Smooth muscle cell of the brain vasculature (primary cell): ENCODE measurements at regions not wholly inside any gene's neighbourhood (a gene's known extent, or its start where the extent isn't known, plus 50 kb on each side); places are given as distances from the start of the nearest gene placed in this dataset.
"Not testable (repeated sequence)": the region's sequence is repeated elsewhere in the genome, so short reads cannot be mapped to it uniquely, and the experiment has no call there.

Source experiments
- DNase-seq: peaks from one replicate; pipeline ENCODE4 v3.0.0-alpha.2; 2012; ENCODE audit warnings: low read depth, low spot score

GRCh38 chrX:5306654-5307121 lies 922.0 kb downstream of the NLGN4X start:
- no peak for DNase-seq

- DNase-seq: no peak
Measured at GRCh38 chrX:5305452-5305851, 923.2 kb downstream of the NLGN4X start.

- no peak for DNase-seq
Measured at GRCh38 chrX:5295004-5295403, 933.7 kb downstream of the NLGN4X start.

- DNase-seq: no peak
Measured at GRCh38 chrX:5290635-5291034, 938.0 kb downstream of the NLGN4X start.

GRCh38 chrX:5289949-5290348 lies 938.7 kb downstream of the NLGN4X start:
- not testable (repeated sequence) for DNase-seq

GRCh38 chrX:5278908-5279307 lies 949.8 kb downstream of the NLGN4X start:
- DNase-seq: no peak

GRCh38 chrX:5265324-5265850 lies 963.3 kb downstream of the NLGN4X start:
- no peak for DNase-seq

- no peak for DNase-seq
Measured at GRCh38 chrX:5250106-5250505, 978.6 kb downstream of the NLGN4X start.

GRCh38 chrX:5242091-5242790 lies 986.4 kb downstream of the NLGN4X start:
- DNase-seq: no peak

- DNase-seq: no peak
Measured at GRCh38 chrX:5236749-5237148, 991.9 kb downstream of the NLGN4X start.

GRCh38 chrX:5236096-5236495 lies 992.6 kb downstream of the NLGN4X start:
- no peak for DNase-seq

GRCh38 chrX:5233830-5234229 lies 994.8 kb downstream of the NLGN4X start:
- no peak for DNase-seq

- no peak for DNase-seq
Measured at GRCh38 chrX:5220421-5220820, 1008.2 kb downstream of the NLGN4X start.

GRCh38 chrX:5194806-5195205 lies 1033.9 kb downstream of the NLGN4X start:
- DNase-seq: no peak

GRCh38 chrX:5180135-5180741 lies 1048.4 kb downstream of the NLGN4X start:
- DNase-seq: no peak

GRCh38 chrX:5176766-5177165 lies 1051.9 kb downstream of the NLGN4X start:
- no peak for DNase-seq

- no peak for DNase-seq
Measured at GRCh38 chrX:5163663-5164062, 1065.0 kb downstream of the NLGN4X start.

GRCh38 chrX:5155301-5155700 lies 1073.4 kb downstream of the NLGN4X start:
- DNase-seq: no peak

GRCh38 chrX:5145957-5146356 lies 1082.7 kb downstream of the NLGN4X start:
- no peak for DNase-seq

GRCh38 chrX:5142644-5143043 lies 1086.0 kb downstream of the NLGN4X start:
- no peak for DNase-seq

- no peak for DNase-seq
Measured at GRCh38 chrX:5122181-5122678, 1106.4 kb downstream of the NLGN4X start.

GRCh38 chrX:5117816-5118215 lies 1110.9 kb downstream of the NLGN4X start:
- no peak for DNase-seq

- DNase-seq: no peak
Measured at GRCh38 chrX:5113128-5113527, 1115.5 kb downstream of the NLGN4X start.
